K562 (cell line): ENCODE measurements at regions not wholly inside any gene's neighbourhood (a gene's known extent, or its start where the extent isn't known, plus 50 kb on each side); places are given as distances from the start of the nearest gene placed in this dataset.

Experiments used
- ATAC-seq: fragments of 200-7000 bp; cut with Tn5 transposase; 3 replicates; pipeline ENCODE4 v1.9.1; 2020; ENCODE audit warnings: moderate library complexity
- BruUV-seq: library from RNA; stranded (reverse); fragments of 400-500 nt; replicated peaks from 2 replicates; lab custom pipeline; 2021; lab: Mats Ljungman, UMichigan
- CTCF ChIA-PET: fragments of 300-600 bp; formaldehyde crosslinking; extraction: SDS; loops from one replicate; lab custom pipeline; 2021; ENCODE audit warnings: low intra/inter-chr PET ratio; lab: Yijun Ruan, JAX
- POLR2A ChIA-PET: fragments of 300-600, 350-650 bp; sonication (Branson Sonifier 250); formaldehyde crosslinking; extraction: SDS; loops from one replicate; lab custom pipeline; 2021; ENCODE audit warnings: antibody characterized with exemption, inconsistent platforms; lab: Yijun Ruan, JAX
- DNase-seq, 4 experiments: peaks; one replicate each; pipeline versions ENCODE4 v3.0.0 to v3.0.0-alpha.2; 2011 to 2018; ENCODE audit warnings: low spot score in 3 of 4, mixed read lengths in 3 of 4; ENCODE audit errors: extremely low read depth in 1 of 4
- FAIRE-seq: peaks from 2 replicates; lab custom pipeline; 2011; peaks lifted over from hg19 to GRCh38; lab: Jason Lieb, UNC
- H2AFZ ChIP-seq: 2 replicates; pipeline ENCODE4 v1.6.0; 2011; ENCODE audit warnings: low read depth, low read length, control low read depth, inconsistent platforms
- H3K27ac ChIP-seq: fragments of 200-600 bp; 3 replicates; pipeline ENCODE4 v1.8.0; 2011; ENCODE audit warnings: low read depth, mild to moderate bottlenecking, control low read depth, inconsistent platforms, low read length, moderate library complexity, mixed read lengths; ENCODE audit errors: extremely low read depth
- H3K27me3 ChIP-seq, 2 experiments: fragments of 300-600 bp in 1 of 2; 2 replicates in 1 of 2; 3 replicates in 1 of 2; pipeline versions ENCODE4 v1.6.0 to v1.8.0; 2011; ENCODE audit warnings: inconsistent platforms in 2 of 2, low read length in 2 of 2, mild to moderate bottlenecking in 1 of 2, mixed read lengths in 1 of 2, moderate library complexity in 1 of 2; ENCODE audit not compliant: control insufficient read depth in 2 of 2, insufficient read depth in 2 of 2
- H3K36me3 ChIP-seq: fragments of 300-600 bp; 3 replicates; pipeline ENCODE4 v1.8.0; 2011; ENCODE audit warnings: mild to moderate bottlenecking, low read length, inconsistent platforms; ENCODE audit not compliant: control insufficient read depth, insufficient read depth
- H3K4me1 ChIP-seq, 2 experiments: fragments of 200-600 bp in 1 of 2; replicated peaks in 1 of 2; 2 replicates in 1 of 2; 3 replicates in 1 of 2; pipeline versions ENCODE4 v1.5.1 to v1.8.0; 2011; ENCODE audit warnings: inconsistent platforms in 2 of 2, low read length in 2 of 2, mild to moderate bottlenecking in 1 of 2, mixed read lengths in 1 of 2, moderate library complexity in 1 of 2; ENCODE audit not compliant: control insufficient read depth in 2 of 2, insufficient read depth in 2 of 2
- H3K4me2 ChIP-seq: 2 replicates; pipeline ENCODE4 v1.6.1; 2011; ENCODE audit warnings: low read length, control low read depth, inconsistent platforms, mixed read lengths; ENCODE audit not compliant: insufficient read depth
- H3K4me3 ChIP-seq: fragments of 200-600 bp; sonication (generic), shearing (Covaris generic); 2 replicates; pipeline ENCODE4 v1.5.1; 2016; ENCODE audit warnings: control low read depth, inconsistent platforms
- H3K79me2 ChIP-seq: fragments of 200-600 bp; 3 replicates; pipeline ENCODE4 v1.8.0; 2011; ENCODE audit warnings: low read length, inconsistent platforms; ENCODE audit not compliant: control insufficient read depth, insufficient read depth
- H3K9ac ChIP-seq, 2 experiments: 2 replicates each; pipeline versions ENCODE4 v1.6.0 to v1.6.1; 2011; ENCODE audit warnings: low read depth in 2 of 2, low read length in 2 of 2, control low read depth in 1 of 2, inconsistent platforms in 1 of 2, mild to moderate bottlenecking in 1 of 2, mixed read lengths in 1 of 2; ENCODE audit not compliant: insufficient read depth in 1 of 2
- H3K9me1 ChIP-seq: one replicate; pipeline ENCODE4 v1.6.0; 2011; ENCODE audit warnings: inconsistent platforms, mild to moderate bottlenecking, low read length, moderate library complexity; ENCODE audit not compliant: control insufficient read depth, insufficient read depth
- H3K9me3 ChIP-seq: replicated peaks from 2 replicates; pipeline ENCODE4 v1.5.1; 2011; ENCODE audit warnings: low read depth, low read length, inconsistent platforms; ENCODE audit not compliant: control insufficient read depth, insufficient read depth
- H4K20me1 ChIP-seq: replicated peaks from 2 replicates; pipeline ENCODE4 v1.6.1; 2011; ENCODE audit warnings: low read length, inconsistent platforms, mixed read lengths; ENCODE audit not compliant: control insufficient read depth, insufficient read depth
- ADNP ChIP-seq: fragments of 200-800 bp; sonication (Bioruptor generic); IDR thresholded peaks from 2 replicates; pipeline ENCODE4 v1.6.1; 2016; ENCODE audit warnings: missing genetic modification characterization, missing compliant biosample characterization
- ELF2 ChIP-seq: fragments of 250-450 bp; sonication (Bioruptor Pico); IDR thresholded peaks from 2 replicates; pipeline ENCODE4 v1.5.0; 2021; ENCODE audit warnings: mild to moderate bottlenecking
- RNF2 ChIP-seq: sonication (generic); IDR thresholded peaks from 2 replicates; pipeline ENCODE4 v1.6.1; 2016
- SAFB ChIP-seq: fragments of 200-400 bp; formaldehyde crosslinking; IDR thresholded peaks from 2 replicates; pipeline ENCODE4 v1.6.1; 2017; ENCODE audit warnings: low read depth, low read length, borderline replicate concordance
- TSC22D4 ChIP-seq: fragments of 450-650 bp; IDR thresholded peaks from 2 replicates; pipeline ENCODE4 v1.6.1; 2016; ENCODE audit warnings: missing genetic modification characterization, missing biosample characterization, control low read depth
- XRCC5 ChIP-seq: fragments of 200-400 bp; formaldehyde crosslinking; IDR thresholded peaks from 2 replicates; pipeline ENCODE4 v1.6.1; 2017; ENCODE audit warnings: low read depth, mild to moderate bottlenecking, low read length
- ZFP30 ChIP-seq: fragments of 250-450 bp; sonication (Bioruptor Pico); IDR thresholded peaks from 2 replicates; pipeline ENCODE4 v1.8.0; 2022; ENCODE audit warnings: moderate library complexity, mild to moderate bottlenecking, inconsistent platforms, borderline replicate concordance
- ZNF12 ChIP-seq: sonication (generic); formaldehyde crosslinking; IDR thresholded peaks from 2 replicates; pipeline ENCODE4 v1.4.0; 2020; ENCODE audit warnings: mild to moderate bottlenecking, missing genetic modification reagents
- ZNF507 ChIP-seq: conservative IDR thresholded peaks from 2 replicates; pipeline ENCODE4 v1.6.1; 2017; ENCODE audit warnings: missing genetic modification characterization, missing compliant biosample characterization
- in situ Hi-C: fragments of 300-500 bp; cut with MboI; formaldehyde crosslinking; loops from 4 replicates; pipeline ENCODE4 v1.15.0; 2018; ENCODE audit warnings: inconsistent platforms, mixed read lengths
- intact Hi-C: fragments of 100-400 bp; cut with micrococcal nuclease; formaldehyde crosslinking; loops from 2 replicates; pipeline ENCODE4 v1.14.2; 2022

DNA sequence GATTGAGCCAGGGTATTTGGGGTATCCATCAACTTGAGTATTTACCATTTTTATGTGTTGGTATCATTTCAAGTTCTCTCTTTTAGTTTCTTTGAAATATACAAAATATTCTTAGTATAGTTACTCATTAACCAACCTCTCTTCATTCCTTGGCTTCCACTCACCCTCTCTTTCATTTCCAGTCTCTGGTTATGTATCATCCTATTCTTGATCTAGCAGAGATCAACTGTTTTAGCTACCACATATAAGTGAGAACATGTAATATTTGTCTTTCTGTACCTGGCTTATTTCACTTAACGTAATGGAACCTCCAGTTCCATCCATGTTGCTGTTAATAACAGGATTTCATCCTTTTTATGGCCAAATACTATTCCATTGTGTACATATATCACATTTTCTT lies 86.9 kb downstream of the DACT1 start (continued):
- no peak for TF ChIP-seq TSC22D4 (tag)
- TF ChIP-seq ZNF12 (CRISPR knock-in tag) = no peak
- no peak for TF ChIP-seq SAFB
- no peak for TF ChIP-seq RNF2
- no peak for TF ChIP-seq XRCC5
- TF ChIP-seq ZFP30 (CRISPR knock-in tag) = no peak
- no peak for TF ChIP-seq ADNP (tag)
- TF ChIP-seq, all 486 proteins: peak for 0

DNA sequence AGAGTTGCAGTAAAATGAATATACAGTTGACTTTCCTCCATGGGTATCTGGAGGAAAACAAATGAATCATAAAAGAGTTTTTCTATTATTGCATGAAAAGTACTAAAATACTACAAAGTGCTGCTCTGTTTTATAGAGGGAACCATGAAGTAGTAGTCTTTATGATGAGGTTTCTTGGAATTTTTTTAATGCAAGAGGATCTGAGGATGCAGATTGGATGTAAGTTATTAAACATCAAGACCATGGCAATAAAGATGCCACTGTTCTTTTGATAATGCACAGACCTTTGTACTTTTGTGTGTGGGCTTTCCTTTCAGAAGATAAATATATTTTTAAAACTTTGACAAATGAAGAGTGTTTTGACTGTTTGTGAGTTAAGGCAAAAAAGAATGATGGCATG lies 87.5 kb downstream of the DACT1 start:
- intact Hi-C loops = no loop called here
- Histone ChIP-seq H4K20me1 (no peaks in the 10 kb centered on the region), H3K27ac (no peak overlapping the region), H3K27me3 (no peaks in the 10 kb centered on the region; a peak in 1 of 5 replicates), H3K4me2 (no peak overlapping the region), H3K9me3 (no peaks in the 10 kb centered on the region), H3K79me2 (no peaks in the 10 kb centered on the region), H3K4me3 (no peak overlapping the region), H2AFZ (no peak overlapping the region)
- DNase-seq (no peak), ATAC-seq (no peak), FAIRE-seq (no peak)
- ChIA-PET POLR2A (no interaction called here), CTCF (no interaction called here)
- in situ Hi-C loops = no loop called here
- no TSS peak for BruUV-seq
- TF ChIP-seq ELF2 (CRISPR knock-in tag) (no peak), TSC22D4 (tag) (no peak), ZNF507 (tag) (no peak)
- TF ChIP-seq, all 486 proteins: peak for 0
- Histone ChIP-seq H3K9me1 (no peaks in the 10 kb centered on the region), H3K9ac (no peak overlapping the region), H3K36me3 (no peaks in the 10 kb centered on the region), H3K4me1 (no peaks in the 10 kb centered on the region)
